HEK293 (cell line): ENCODE measurements at regions not wholly inside any gene's neighbourhood (a gene's known extent, or its start where the extent isn't known, plus 50 kb on each side); places are given as distances from the start of the nearest gene placed in this dataset.

Experiments used
- CTCF ChIA-PET: fragments of 350-600 bp; formaldehyde crosslinking; extraction: SDS; loops from one replicate; lab custom pipeline; 2021; ENCODE audit warnings: antibody characterized with exemption; lab: Yijun Ruan, JAX
- POLR2A ChIA-PET: fragments of 300-600 bp; formaldehyde crosslinking; extraction: SDS; loops from one replicate; lab custom pipeline; 2020; ENCODE audit warnings: antibody characterized with exemption, inconsistent platforms; lab: Yijun Ruan, JAX
- H3K27ac ChIP-seq: fragments of 200-500 bp; sonication (Bioruptor generic); 2 replicates; pipeline ENCODE4 v1.5.1; 2014; ENCODE audit warnings: low read depth, low read length, control low read depth, inconsistent platforms; ENCODE audit errors: extremely low read depth
- H3K36me3 ChIP-seq, 2 experiments: fragments of 200-500 bp in 1 of 2; sonication (Bioruptor generic) in 1 of 2; 1 replicate in 1 of 2; 2 replicates in 1 of 2; pipeline ENCODE4 v1.5.1; 2014 to 2017; ENCODE audit warnings: inconsistent platforms in 2 of 2, low read length in 2 of 2; ENCODE audit not compliant: control insufficient read depth in 2 of 2, insufficient read depth in 1 of 2
- H3K4me1 ChIP-seq: fragments of 200-500 bp; sonication (Bioruptor generic); 2 replicates; pipeline ENCODE4 v1.5.1; 2014; ENCODE audit warnings: mild to moderate bottlenecking, low read length, inconsistent platforms; ENCODE audit not compliant: control insufficient read depth, insufficient read depth
- H3K4me3 ChIP-seq: 2 replicates; pipeline ENCODE4 v1.5.1; 2011; ENCODE audit warnings: low read depth, mild to moderate bottlenecking, control low read depth, low read length, moderate library complexity
- H3K9me3 ChIP-seq: fragments of 200-500 bp; sonication (Bioruptor generic); 2 replicates; pipeline ENCODE4 v1.5.1; 2014; ENCODE audit warnings: low read depth, low read length, inconsistent platforms; ENCODE audit not compliant: control insufficient read depth, insufficient read depth
- BCL6B ChIP-seq: fragments of 450-650 bp; formaldehyde crosslinking; IDR thresholded peaks from 2 replicates; pipeline ENCODE4 v1.5.1; 2017; ENCODE audit warnings: missing biosample characterization, missing genetic modification characterization
- GLIS1 ChIP-seq: fragments of 450-650 bp; formaldehyde crosslinking; IDR thresholded peaks from 2 replicates; pipeline ENCODE4 v1.5.1; 2016; ENCODE audit warnings: missing biosample characterization, missing genetic modification characterization
- MEIS1 ChIP-seq: sonication (generic); formaldehyde crosslinking; IDR thresholded peaks from 2 replicates; pipeline ENCODE4 v1.8.1; 2022; ENCODE audit warnings: missing genetic modification reagents, mild to moderate bottlenecking, borderline replicate concordance
- ZEB2 ChIP-seq: fragments of 450-650 bp; formaldehyde crosslinking; IDR thresholded peaks from 2 replicates; pipeline ENCODE4 v1.5.1; 2016; ENCODE audit warnings: missing biosample characterization, missing genetic modification characterization
- ZIC2 ChIP-seq: fragments of 450-650 bp; formaldehyde crosslinking; IDR thresholded peaks from 2 replicates; pipeline ENCODE4 v1.5.1; 2016; ENCODE audit warnings: missing biosample characterization, missing genetic modification characterization
- ZNF146 ChIP-seq: fragments of 450-650 bp; formaldehyde crosslinking; IDR thresholded peaks from 2 replicates; pipeline ENCODE4 v1.5.1; 2016; ENCODE audit warnings: missing biosample characterization, missing genetic modification characterization
- ZNF26 ChIP-seq: fragments of 450-650 bp; formaldehyde crosslinking; IDR thresholded peaks from 2 replicates; pipeline ENCODE4 v1.5.1; 2016; ENCODE audit warnings: missing biosample characterization, missing genetic modification characterization
- ZNF274 ChIP-seq, 2 experiments: fragments of 200-500 bp in 1 of 2; fragments of 450-650 bp in 1 of 2; sonication (Bioruptor generic) in 1 of 2; formaldehyde crosslinking in 1 of 2; IDR thresholded peaks; 2 replicates each; pipeline versions ENCODE4 v1.5.1 to v1.6.1; 2014 to 2016; ENCODE audit warnings: borderline replicate concordance in 1 of 2, inconsistent platforms in 1 of 2, low read length in 1 of 2, missing biosample characterization in 1 of 2, missing genetic modification characterization in 1 of 2
- ZNF311 ChIP-seq: fragments of 450-650 bp; formaldehyde crosslinking; IDR thresholded peaks from 2 replicates; pipeline ENCODE4 v1.5.1; 2017; ENCODE audit warnings: missing biosample characterization, missing genetic modification characterization, borderline replicate concordance
- ZNF513 ChIP-seq: fragments of 450-650 bp; IDR thresholded peaks from 2 replicates; pipeline ENCODE4 v1.5.1; 2018; ENCODE audit warnings: missing biosample characterization, missing genetic modification characterization
- ZNF518A ChIP-seq: fragments of 450-650 bp; formaldehyde crosslinking; conservative IDR thresholded peaks from 2 replicates; pipeline ENCODE4 v1.5.1; 2016; ENCODE audit warnings: low read depth, missing biosample characterization, missing genetic modification characterization
- ZNF560 ChIP-seq: fragments of 450-650 bp; formaldehyde crosslinking; IDR thresholded peaks from 2 replicates; pipeline ENCODE4 v1.5.1; 2017; ENCODE audit warnings: missing biosample characterization, missing genetic modification characterization, borderline replicate concordance
- ZNF571 ChIP-seq: fragments of 450-650 bp; formaldehyde crosslinking; IDR thresholded peaks from 2 replicates; pipeline ENCODE4 v1.5.0; 2017; ENCODE audit warnings: missing biosample characterization, missing genetic modification characterization
- ZNF664 ChIP-seq: fragments of 450-650 bp; formaldehyde crosslinking; IDR thresholded peaks from 2 replicates; pipeline ENCODE4 v1.5.1; 2016; ENCODE audit warnings: missing biosample characterization, missing genetic modification characterization

- no peak overlapping the region for H3K27ac ChIP-seq
- no peaks in the 10 kb centered on the region for H3K36me3 ChIP-seq
- CTCF ChIA-PET: interaction anchor here (0.5 to 0.7 kb wide), 2 partner anchors 16 to 46 kb away, joined by 3 read pairs; no protein-coding TSS in a partner anchor
- no peaks in the 10 kb centered on the region for H3K9me3 ChIP-seq
- TF ChIP-seq ZNF518A (no peak), BCL6B (tag by site-specific recombination) (no peak), ZNF513 (tag by site-specific recombination) (no peak), ZNF571 (tag by site-specific recombination) (no peak), ZNF311 (tag by site-specific recombination) (no peak), ZNF146 (no peak), ZIC2 (tag by site-specific recombination) (no peak), GLIS1 (tag by site-specific recombination) (no peak), ZNF26 (tag by site-specific recombination) (no peak)
- no peak overlapping the region for H3K4me3 ChIP-seq
- POLR2A ChIA-PET: no interaction called here
- H3K4me1 ChIP-seq: no peaks in the 10 kb centered on the region
Measured at GRCh38 chr1:22291494-22291893, 148.6 kb upstream of the WNT4 start.

- H3K4me1 ChIP-seq: no peaks in the 10 kb centered on the region
- no peaks in the 10 kb centered on the region for H3K36me3 ChIP-seq
- no peak overlapping the region for H3K4me3 ChIP-seq
- no peak overlapping the region for H3K27ac ChIP-seq
- POLR2A ChIA-PET: no interaction called here
- TF ChIP-seq ZNF664 (tag by site-specific recombination) (peak; percentile 41; the same call in 1 of the 2 replicates), ZNF560 (tag by site-specific recombination) (no peak), ZEB2 (tag by site-specific recombination) (no peak), MEIS1 (CRISPR knock-in tag) (no peak), ZNF274 (IDR thresholded peaks at IDR 0.05; ENCODE audit: low read length) (no peak), ZNF274 (tag by site-specific recombination; IDR thresholded peaks at IDR 0.05; ENCODE audit: borderline replicate concordance) (no peak)
- TF ChIP-seq, all 188 proteins: peak for 1
- CTCF ChIA-PET: interaction anchor here (0.7 kb wide), 1 partner anchor 17 kb away, joined by 3 read pairs; no protein-coding TSS in a partner anchor
- H3K9me3 ChIP-seq: no peaks in the 10 kb centered on the region
Measured at GRCh38 chr1:22292011-22292788, 149.3 kb upstream of the WNT4 start.
